Lung (tissue), 11 donors: ENCODE measurements at regions not wholly inside any gene's neighbourhood (a gene's known extent, or its start where the extent isn't known, plus 50 kb on each side); places are given as distances from the start of the nearest gene placed in this dataset.

Experiments
- ATAC-seq: fragments of 200-7000 bp; cut with Tn5 transposase; one replicate; pipeline ENCODE4 v1.9.1; 2020; ENCODE audit warnings: moderate number of reproducible peaks; ENCODE audit not compliant: insufficient read depth, low FRiP score
- DNase-seq, 3 donors: peaks; one replicate each; pipeline ENCODE4 v3.0.0-alpha.2; 2013 to 2017
- H3K27ac ChIP-seq, 2 donors: one replicate each; pipeline ENCODE4 v1.5.1; 2013; ENCODE audit warnings: mild to moderate bottlenecking in 2 of 2, moderate library complexity in 2 of 2, control low read depth in 1 of 2, inconsistent platforms in 1 of 2, low read depth in 1 of 2, low read length in 1 of 2
- H3K27me3 ChIP-seq, 3 donors: one replicate each; pipeline ENCODE4 v1.5.1; 2013; ENCODE audit warnings: low read length in 2 of 3; ENCODE audit not compliant: control insufficient read depth in 3 of 3, insufficient read depth in 3 of 3
- H3K36me3 ChIP-seq, 4 donors: one replicate each; pipeline ENCODE4 v1.5.1; 2013; ENCODE audit warnings: low read length in 4 of 4, mild to moderate bottlenecking in 1 of 4, moderate library complexity in 1 of 4; ENCODE audit not compliant: control insufficient read depth in 4 of 4, insufficient read depth in 4 of 4
- H3K4me1 ChIP-seq, 5 donors: one replicate each; pipeline ENCODE4 v1.5.1; 2013; ENCODE audit warnings: low read length in 5 of 5, mild to moderate bottlenecking in 2 of 5, moderate library complexity in 1 of 5; ENCODE audit not compliant: control insufficient read depth in 5 of 5, insufficient read depth in 5 of 5
- H3K4me3 ChIP-seq: one replicate; pipeline ENCODE4 v1.5.1; 2013; ENCODE audit warnings: mild to moderate bottlenecking, control low read depth, moderate library complexity
- H3K9ac ChIP-seq, 2 donors: one replicate each; pipeline ENCODE4 v1.5.1; 2013; ENCODE audit warnings: low read length in 2 of 2, control low read depth in 1 of 2; ENCODE audit not compliant: insufficient read depth in 1 of 2
- H3K9me3 ChIP-seq, 4 donors: one replicate each; pipeline ENCODE4 v1.5.1; 2013; ENCODE audit warnings: low read length in 3 of 4, mild to moderate bottlenecking in 1 of 4, moderate library complexity in 1 of 4; ENCODE audit not compliant: control insufficient read depth in 4 of 4, insufficient read depth in 3 of 4
- WGBS, 2 donors: extraction: QIAGEN DNeasy Blood & Tissue Kit; methylation state at CpG; one replicate each; pipeline ENCODE4 v1.1.7; 2013; 5-methylcytosine and 5-hydroxymethylcytosine counted together
- TF ChIP-seq, protein P1 (sequence below): IDR thresholded peaks from 2 replicates; pipeline ENCODE4 v1.5.1; 2012; ENCODE audit warnings: mild to moderate bottlenecking; ENCODE audit errors: control extremely low read depth, extremely low read depth
- donor health status: control.
- donor health status: control.
- donor health status: Bipolar disorder and iron deficiency.
- donor health status: healthy.
- donor health status: DM: yes; HTN: yes; CAD: no.

DNA sequence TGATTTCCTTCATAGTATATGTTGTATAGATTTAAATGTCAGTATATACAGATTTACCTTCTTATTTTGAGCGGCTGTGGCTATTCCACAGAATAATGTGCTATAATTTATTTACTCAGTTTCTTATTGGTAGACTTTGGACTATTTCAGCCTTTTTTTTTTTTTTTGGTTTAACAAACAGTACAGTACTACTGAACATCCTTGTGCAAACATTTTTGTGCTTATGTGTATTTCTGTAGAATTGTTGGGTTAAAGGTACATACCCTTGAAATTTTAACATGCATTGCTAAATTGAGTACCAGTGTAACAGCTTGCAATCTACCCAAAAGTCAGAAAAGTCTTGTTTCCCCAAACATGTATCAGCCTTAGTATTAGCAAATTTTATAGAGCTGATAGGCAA lies 68.8 kb downstream of the HHEX start:
- TF ChIP-seq, protein P1, sequence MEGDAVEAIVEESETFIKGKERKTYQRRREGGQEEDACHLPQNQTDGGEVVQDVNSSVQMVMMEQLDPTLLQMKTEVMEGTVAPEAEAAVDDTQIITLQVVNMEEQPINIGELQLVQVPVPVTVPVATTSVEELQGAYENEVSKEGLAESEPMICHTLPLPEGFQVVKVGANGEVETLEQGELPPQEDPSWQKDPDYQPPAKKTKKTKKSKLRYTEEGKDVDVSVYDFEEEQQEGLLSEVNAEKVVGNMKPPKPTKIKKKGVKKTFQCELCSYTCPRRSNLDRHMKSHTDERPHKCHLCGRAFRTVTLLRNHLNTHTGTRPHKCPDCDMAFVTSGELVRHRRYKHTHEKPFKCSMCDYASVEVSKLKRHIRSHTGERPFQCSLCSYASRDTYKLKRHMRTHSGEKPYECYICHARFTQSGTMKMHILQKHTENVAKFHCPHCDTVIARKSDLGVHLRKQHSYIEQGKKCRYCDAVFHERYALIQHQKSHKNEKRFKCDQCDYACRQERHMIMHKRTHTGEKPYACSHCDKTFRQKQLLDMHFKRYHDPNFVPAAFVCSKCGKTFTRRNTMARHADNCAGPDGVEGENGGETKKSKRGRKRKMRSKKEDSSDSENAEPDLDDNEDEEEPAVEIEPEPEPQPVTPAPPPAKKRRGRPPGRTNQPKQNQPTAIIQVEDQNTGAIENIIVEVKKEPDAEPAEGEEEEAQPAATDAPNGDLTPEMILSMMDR, result no peak
- ATAC-seq, result no peak
- Histone ChIP-seq H3K9me3 (no peaks in the 10 kb centered on the region), H3K9ac (no peak overlapping the region), H3K4me3 (no peak overlapping the region), H3K27ac (no peak overlapping the region), H3K36me3 (no peaks in the 10 kb centered on the region), H3K27me3 (no peaks in the 10 kb centered on the region), H3K4me1 (peaks cover 0 to 20% (median 7%) of the 10 kb centered on the region in 5 donors)
- WGBS, 2 donors, result 97 to 98% methylated on average over 1 of the region's 1 CpG
- no peak for DNase-seq

DNA sequence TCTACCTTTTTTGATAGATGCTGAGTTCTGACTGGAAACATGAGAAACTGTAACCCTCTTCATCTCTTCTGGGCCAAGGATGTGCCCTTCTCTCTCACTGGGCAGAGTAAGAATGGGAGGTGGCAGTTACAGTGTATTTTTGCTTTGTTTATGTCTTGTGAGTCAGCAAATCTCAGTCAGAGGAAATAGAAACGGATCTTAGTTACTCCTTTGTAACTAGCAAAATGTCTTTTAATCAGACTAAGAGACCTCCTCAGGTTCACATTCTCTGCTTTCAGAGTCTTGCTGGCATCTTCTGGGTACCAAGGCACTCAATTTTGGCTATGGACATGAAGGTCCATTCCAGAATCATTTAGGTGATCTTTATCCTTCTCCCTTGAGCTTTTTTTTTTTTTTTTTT lies 70.9 kb downstream of the HHEX start:
- Histone ChIP-seq H3K36me3 (no peaks in the 10 kb centered on the region), H3K27ac (no peak overlapping the region), H3K4me1 (peaks cover 0 to 19% (median 7%) of the 10 kb centered on the region in 5 donors), H3K9me3 (no peaks in the 10 kb centered on the region), H3K4me3 (no peak overlapping the region), H3K9ac (no peak overlapping the region), H3K27me3 (no peaks in the 10 kb centered on the region)
- no peak for ATAC-seq
- 13 to 30% methylated on average over 1 of the region's 1 CpG for WGBS, 2 donors
- peak in 2 of 3 donors; percentile 13 to 14 for DNase-seq
- TF ChIP-seq, protein P1, result no peak

DNA sequence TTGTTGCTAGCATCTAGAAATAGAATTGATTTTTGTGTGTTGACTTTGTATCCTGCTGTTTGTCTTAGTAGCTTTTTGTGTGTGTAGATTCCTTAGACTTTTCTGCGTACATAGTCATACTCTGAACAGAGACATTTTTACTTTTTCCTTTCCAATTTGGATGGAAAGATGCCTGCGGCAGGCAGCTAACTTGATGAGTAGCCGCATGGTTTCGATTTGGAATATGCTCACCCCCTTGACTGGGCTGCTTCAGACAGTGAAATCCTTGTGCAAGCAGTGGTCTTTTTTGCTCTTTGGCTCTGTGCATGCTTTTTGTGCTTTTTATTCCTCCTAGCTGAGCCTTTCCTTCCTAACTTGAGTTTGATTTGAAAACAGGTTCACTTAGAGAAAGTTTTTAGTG lies 71.8 kb downstream of the HHEX start:
- no peaks in the 10 kb centered on the region for H3K27me3 ChIP-seq
- no peaks in the 10 kb centered on the region for H3K9me3 ChIP-seq
- ATAC-seq, result no peak
- no peaks in the 10 kb centered on the region for H3K36me3 ChIP-seq
- no peak for DNase-seq
- H3K4me3 ChIP-seq, result no peak overlapping the region
- WGBS, 2 donors, result 95 to 96% methylated on average over 4 of the region's 4 CpGs
- H3K4me1 ChIP-seq, result peaks cover 0 to 10% (median 3%) of the 10 kb centered on the region in 5 donors
- H3K9ac ChIP-seq, result no peak overlapping the region
- no peak overlapping the region for H3K27ac ChIP-seq
- TF ChIP-seq, protein P1, result no peak

DNA sequence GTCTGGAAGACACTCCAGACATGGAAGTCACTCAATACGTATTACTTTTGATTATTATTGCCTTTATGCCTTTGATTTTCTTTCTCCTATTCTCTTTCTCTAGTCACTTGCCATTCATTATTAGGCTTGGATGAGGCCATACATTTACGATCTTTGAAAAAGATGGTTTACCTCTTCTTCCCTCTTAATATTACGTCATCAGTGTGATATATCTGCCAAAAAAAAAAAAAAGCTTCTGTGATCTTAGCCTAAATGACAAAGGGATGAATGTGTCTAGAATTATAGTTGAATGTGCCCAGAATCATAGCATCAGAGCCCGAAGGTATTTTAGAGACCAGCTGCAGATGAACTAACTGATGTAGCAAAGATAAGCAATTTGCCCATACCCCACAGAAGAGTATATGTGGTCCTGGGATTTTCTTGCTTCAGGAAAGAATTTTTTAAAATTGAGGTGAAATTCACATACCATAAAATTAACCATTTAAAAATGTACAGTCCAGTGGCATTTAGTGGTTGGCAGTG lies 73.9 kb downstream of the HHEX start:
- Histone ChIP-seq H3K4me3 (no peak overlapping the region), H3K9ac (no peak overlapping the region), H3K27me3 (no peaks in the 10 kb centered on the region), H3K4me1 (no peaks in the 10 kb centered on the region), H3K9me3 (peaks cover 0 to 10% (median 0%) of the 10 kb centered on the region in 4 donors), H3K36me3 (no peaks in the 10 kb centered on the region), H3K27ac (no peak overlapping the region)
- DNase-seq (no peak), ATAC-seq (no peak)
- 86 to 89% methylated on average over 4 of the region's 4 CpGs for whole genome bisulfite sequencing, 2 donors
- TF ChIP-seq, protein P1, result no peak
